ENCODE measurements at regions not wholly inside any gene's neighbourhood (a gene's known extent, or its start where the extent isn't known, plus 50 kb on each side); places are given as distances from the start of the nearest gene placed in this dataset.

DNA sequence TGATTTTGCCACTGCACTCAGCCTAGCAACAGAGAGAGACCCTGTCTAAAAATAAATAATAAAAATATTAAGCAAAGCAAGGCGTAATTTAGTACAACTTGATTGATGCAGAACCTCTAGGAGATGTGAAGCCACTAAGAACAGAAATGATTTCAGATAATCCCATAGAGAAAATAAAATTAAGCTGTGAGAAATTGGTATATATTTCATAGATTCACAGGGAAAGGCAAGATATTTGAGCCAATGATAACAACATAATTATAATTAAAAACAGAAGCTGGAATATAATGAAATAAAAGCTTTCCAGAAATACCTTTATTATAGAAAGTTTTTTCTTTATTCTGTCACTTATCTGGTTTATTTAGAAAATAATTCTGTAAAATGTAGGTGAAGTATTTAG is 88.9 kb upstream of the GULP1 start:
- Histone ChIP-seq H3K9me3 (ENCODE audit: control insufficient read depth in 4 of 4, low read length in 3 of 4) (no peaks in the 10 kb centered on the region), H3K4me1 (ENCODE audit: control insufficient read depth in 4 of 4, insufficient read depth in 4 of 4, low read length in 3 of 4) (no peaks in the 10 kb centered on the region), H3K27me3 (ENCODE audit: control insufficient read depth in 4 of 4, insufficient read depth in 4 of 4, low read length in 3 of 4) (no peaks in the 10 kb centered on the region), H3K27ac (ENCODE audit: low read depth in 1 of 2, low read length in 2 of 2) (no peak overlapping the region), H3K36me3 (ENCODE audit: control insufficient read depth in 4 of 4, insufficient read depth in 3 of 4, low read depth in 1 of 4, low read length in 3 of 4) (no peaks in the 10 kb centered on the region), H3K4me3 (ENCODE audit: low read depth in 1 of 3, low read length in 3 of 3) (no peak overlapping the region), H3K9ac (ENCODE audit: low read depth in 1 of 2, low read length in 2 of 2) (no peak overlapping the region)
- 90% methylated on average over 1 of the region's 1 CpG for WGBS
- no peak for DNase-seq (ENCODE audit: low spot score)
- TF ChIP-seq FOXA1 (IDR thresholded peaks at IDR 0.05) (no peak), RAD21 (IDR thresholded peaks at IDR 0.05) (no peak), SP1 (IDR thresholded peaks at IDR 0.05) (no peak), NR2F2 (IDR thresholded peaks at IDR 0.05) (no peak), FOXA2 (IDR thresholded peaks at IDR 0.05) (no peak), HNF4A (conservative IDR thresholded peaks at IDR 0.05) (no peak), EGR1 (IDR thresholded peaks at IDR 0.05; ENCODE audit: low read depth in 2 of 2) (no peak), GABPA (IDR thresholded peaks at IDR 0.05 in 1 of 2, conservative IDR thresholded peaks at IDR 0.05 in 1 of 2) (no peak)
- TF ChIP-seq, protein P1, sequence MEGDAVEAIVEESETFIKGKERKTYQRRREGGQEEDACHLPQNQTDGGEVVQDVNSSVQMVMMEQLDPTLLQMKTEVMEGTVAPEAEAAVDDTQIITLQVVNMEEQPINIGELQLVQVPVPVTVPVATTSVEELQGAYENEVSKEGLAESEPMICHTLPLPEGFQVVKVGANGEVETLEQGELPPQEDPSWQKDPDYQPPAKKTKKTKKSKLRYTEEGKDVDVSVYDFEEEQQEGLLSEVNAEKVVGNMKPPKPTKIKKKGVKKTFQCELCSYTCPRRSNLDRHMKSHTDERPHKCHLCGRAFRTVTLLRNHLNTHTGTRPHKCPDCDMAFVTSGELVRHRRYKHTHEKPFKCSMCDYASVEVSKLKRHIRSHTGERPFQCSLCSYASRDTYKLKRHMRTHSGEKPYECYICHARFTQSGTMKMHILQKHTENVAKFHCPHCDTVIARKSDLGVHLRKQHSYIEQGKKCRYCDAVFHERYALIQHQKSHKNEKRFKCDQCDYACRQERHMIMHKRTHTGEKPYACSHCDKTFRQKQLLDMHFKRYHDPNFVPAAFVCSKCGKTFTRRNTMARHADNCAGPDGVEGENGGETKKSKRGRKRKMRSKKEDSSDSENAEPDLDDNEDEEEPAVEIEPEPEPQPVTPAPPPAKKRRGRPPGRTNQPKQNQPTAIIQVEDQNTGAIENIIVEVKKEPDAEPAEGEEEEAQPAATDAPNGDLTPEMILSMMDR (IDR thresholded peaks at IDR 0.05; ENCODE audit: low read depth, low read length, missing input control) = no peak

DNA sequence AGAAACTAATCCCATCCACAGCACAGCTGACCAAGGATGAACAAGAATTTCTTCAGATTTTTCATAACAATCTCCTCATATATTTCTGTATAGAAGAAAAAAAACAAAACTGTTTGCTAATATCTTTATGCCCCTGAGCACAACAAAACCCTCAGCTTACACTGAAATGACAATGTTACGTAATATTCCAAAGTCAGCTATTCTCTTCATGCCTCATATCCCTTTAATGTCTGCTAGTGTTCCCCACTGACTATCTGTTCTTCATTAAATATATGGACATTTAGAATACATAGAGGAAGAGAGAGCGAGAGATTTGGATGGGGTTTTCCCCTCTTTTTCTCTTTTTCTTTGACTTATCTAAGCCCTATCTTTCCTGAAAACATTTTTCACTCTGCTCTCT is 87.9 kb upstream of the GULP1 start:
- DNase-seq (ENCODE audit: low spot score) = no peak
- TF ChIP-seq RAD21 (IDR thresholded peaks at IDR 0.05) (no peak), GABPA (IDR thresholded peaks at IDR 0.05 in 1 of 2, conservative IDR thresholded peaks at IDR 0.05 in 1 of 2) (no peak), NR2F2 (IDR thresholded peaks at IDR 0.05) (no peak), TAF1 (conservative IDR thresholded peaks at IDR 0.05) (no peak), JUND (IDR thresholded peaks at IDR 0.05) (no peak), FOXA1 (IDR thresholded peaks at IDR 0.05) (no peak), RXRA (IDR thresholded peaks at IDR 0.05) (no peak), YY1 (IDR thresholded peaks at IDR 0.05) (no peak)
- TF ChIP-seq, protein P2, sequence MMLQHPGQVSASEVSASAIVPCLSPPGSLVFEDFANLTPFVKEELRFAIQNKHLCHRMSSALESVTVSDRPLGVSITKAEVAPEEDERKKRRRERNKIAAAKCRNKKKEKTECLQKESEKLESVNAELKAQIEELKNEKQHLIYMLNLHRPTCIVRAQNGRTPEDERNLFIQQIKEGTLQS (IDR thresholded peaks at IDR 0.05) = no peak
- TF ChIP-seq, protein P3, sequence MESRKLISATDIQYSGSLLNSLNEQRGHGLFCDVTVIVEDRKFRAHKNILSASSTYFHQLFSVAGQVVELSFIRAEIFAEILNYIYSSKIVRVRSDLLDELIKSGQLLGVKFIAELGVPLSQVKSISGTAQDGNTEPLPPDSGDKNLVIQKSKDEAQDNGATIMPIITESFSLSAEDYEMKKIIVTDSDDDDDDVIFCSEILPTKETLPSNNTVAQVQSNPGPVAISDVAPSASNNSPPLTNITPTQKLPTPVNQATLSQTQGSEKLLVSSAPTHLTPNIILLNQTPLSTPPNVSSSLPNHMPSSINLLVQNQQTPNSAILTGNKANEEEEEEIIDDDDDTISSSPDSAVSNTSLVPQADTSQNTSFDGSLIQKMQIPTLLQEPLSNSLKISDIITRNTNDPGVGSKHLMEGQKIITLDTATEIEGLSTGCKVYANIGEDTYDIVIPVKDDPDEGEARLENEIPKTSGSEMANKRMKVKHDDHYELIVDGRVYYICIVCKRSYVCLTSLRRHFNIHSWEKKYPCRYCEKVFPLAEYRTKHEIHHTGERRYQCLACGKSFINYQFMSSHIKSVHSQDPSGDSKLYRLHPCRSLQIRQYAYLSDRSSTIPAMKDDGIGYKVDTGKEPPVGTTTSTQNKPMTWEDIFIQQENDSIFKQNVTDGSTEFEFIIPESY (IDR thresholded peaks at IDR 0.05) = no peak
- TF ChIP-seq, protein P4, sequence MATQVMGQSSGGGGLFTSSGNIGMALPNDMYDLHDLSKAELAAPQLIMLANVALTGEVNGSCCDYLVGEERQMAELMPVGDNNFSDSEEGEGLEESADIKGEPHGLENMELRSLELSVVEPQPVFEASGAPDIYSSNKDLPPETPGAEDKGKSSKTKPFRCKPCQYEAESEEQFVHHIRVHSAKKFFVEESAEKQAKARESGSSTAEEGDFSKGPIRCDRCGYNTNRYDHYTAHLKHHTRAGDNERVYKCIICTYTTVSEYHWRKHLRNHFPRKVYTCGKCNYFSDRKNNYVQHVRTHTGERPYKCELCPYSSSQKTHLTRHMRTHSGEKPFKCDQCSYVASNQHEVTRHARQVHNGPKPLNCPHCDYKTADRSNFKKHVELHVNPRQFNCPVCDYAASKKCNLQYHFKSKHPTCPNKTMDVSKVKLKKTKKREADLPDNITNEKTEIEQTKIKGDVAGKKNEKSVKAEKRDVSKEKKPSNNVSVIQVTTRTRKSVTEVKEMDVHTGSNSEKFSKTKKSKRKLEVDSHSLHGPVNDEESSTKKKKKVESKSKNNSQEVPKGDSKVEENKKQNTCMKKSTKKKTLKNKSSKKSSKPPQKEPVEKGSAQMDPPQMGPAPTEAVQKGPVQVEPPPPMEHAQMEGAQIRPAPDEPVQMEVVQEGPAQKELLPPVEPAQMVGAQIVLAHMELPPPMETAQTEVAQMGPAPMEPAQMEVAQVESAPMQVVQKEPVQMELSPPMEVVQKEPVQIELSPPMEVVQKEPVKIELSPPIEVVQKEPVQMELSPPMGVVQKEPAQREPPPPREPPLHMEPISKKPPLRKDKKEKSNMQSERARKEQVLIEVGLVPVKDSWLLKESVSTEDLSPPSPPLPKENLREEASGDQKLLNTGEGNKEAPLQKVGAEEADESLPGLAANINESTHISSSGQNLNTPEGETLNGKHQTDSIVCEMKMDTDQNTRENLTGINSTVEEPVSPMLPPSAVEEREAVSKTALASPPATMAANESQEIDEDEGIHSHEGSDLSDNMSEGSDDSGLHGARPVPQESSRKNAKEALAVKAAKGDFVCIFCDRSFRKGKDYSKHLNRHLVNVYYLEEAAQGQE (IDR thresholded peaks at IDR 0.05) = no peak
- Histone ChIP-seq H3K9me3 (ENCODE audit: control insufficient read depth in 4 of 4, low read length in 3 of 4) (no peaks in the 10 kb centered on the region), H3K27ac (ENCODE audit: low read depth in 1 of 2, low read length in 2 of 2) (no peak overlapping the region), H3K9ac (ENCODE audit: low read depth in 1 of 2, low read length in 2 of 2) (no peak overlapping the region), H3K4me3 (ENCODE audit: low read depth in 1 of 3, low read length in 3 of 3) (no peak overlapping the region), H3K36me3 (ENCODE audit: control insufficient read depth in 4 of 4, insufficient read depth in 3 of 4, low read depth in 1 of 4, low read length in 3 of 4) (no peaks in the 10 kb centered on the region), H3K4me1 (ENCODE audit: control insufficient read depth in 4 of 4, insufficient read depth in 4 of 4, low read length in 3 of 4) (no peaks in the 10 kb centered on the region), H3K27me3 (ENCODE audit: control insufficient read depth in 4 of 4, insufficient read depth in 4 of 4, low read length in 3 of 4) (no peaks in the 10 kb centered on the region)
- 87% methylated on average over 2 of the region's 2 CpGs for WGBS

Data from liver (tissue), 8 donors.